HG03520 (cell line): ENCODE measurements at regions not wholly inside any gene's neighbourhood (a gene's known extent, or its start where the extent isn't known, plus 50 kb on each side); places are given as distances from the start of the nearest gene placed in this dataset.

Experiments
- ATAC-seq: cut with Tn5 transposase; IDR thresholded peaks from one replicate; pipeline ENCODE4 v1.9.1; 2021; ENCODE audit warnings: mild to moderate bottlenecking, moderate library complexity; ENCODE audit not compliant: unreplicated experiment

DNA sequence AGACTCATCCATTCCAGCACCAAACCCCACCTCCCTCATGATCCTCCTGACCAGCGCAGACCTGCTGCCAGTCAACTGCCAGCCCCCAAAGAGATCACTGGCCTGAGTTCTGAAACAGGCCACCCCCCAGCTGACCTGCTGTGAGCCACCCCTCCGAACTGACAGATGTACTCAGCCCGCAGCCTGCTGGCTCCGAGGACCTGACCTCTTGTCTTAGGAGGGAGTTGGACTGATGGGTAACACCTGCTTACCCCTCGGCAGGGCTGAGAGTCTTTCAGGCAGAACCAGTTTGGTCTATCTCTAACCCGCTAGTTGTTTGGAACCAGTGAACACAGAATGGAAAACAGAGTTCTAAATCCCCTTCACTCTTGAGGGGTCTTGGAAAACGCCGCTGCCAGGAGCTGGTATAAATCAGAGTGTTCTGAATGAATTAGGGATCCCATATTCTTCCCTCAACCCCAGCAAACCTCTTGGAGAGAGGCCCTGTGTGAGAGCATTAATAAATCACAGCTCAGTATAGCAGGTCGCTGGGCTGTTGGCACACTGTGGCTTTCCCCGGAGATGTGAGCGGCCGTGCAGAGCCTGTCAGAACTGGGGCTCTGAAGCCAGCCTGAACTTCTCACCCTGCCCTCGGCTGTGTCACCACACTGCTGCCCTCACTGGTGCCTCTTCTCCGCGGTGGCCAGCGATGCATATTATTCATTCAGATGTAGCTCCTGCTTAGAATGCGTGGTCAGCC, 165.1 kb upstream of the NCAM1 start:
- no peak for ATAC-seq

DNA sequence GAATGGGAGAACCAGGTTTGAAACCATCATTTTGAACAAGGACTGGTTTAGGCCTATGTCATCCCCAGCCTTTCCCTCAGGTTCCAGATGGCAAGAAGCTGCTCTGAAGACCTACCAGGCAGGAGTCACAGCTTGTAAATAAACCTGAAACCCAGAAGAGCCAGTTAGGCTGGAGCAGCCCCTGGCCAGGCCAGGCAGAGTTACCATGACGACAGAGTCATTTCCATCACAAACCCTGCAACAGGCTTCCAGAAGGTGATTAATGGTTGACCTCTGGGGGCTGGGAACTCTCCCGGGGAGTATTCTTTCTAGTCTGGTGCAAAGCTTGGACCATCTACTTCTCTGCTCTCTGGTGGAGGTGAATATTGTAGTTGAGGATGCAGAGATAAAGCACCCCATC, 164.1 kb upstream of the NCAM1 start:
- ATAC-seq: no peak

DNA sequence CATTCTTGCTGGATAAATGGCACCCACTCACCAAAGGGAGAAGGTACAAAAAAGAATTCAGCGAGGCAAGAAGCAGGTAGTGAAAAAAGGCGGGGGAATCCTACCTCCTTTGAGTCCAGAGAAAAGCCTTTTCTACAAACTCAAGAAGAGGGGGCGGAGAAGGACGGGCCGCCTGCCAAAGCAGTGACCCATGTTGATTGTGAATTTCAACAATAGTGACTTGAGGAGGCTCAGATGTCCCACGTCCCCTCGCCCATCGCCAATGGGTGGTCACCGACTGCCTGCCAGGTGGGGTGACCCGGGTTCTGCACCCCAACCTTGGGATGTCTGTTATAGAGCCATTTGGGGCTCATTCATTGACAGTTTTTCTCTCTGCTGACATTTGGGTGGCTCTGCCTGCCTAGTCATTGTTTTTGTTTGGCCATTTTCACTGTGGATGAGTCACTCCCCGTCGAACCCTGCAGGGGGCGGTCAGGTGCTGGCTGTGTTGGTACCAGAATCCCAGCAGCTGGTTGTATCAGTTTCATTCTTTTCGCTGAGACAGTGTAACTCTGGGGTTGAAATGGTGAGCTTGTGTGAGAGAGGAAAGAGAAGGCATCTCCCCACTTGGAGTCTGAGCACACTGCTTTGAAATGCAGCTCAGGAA, 163.4 kb upstream of the NCAM1 start:
- ATAC-seq: peak; percentile 72

DNA sequence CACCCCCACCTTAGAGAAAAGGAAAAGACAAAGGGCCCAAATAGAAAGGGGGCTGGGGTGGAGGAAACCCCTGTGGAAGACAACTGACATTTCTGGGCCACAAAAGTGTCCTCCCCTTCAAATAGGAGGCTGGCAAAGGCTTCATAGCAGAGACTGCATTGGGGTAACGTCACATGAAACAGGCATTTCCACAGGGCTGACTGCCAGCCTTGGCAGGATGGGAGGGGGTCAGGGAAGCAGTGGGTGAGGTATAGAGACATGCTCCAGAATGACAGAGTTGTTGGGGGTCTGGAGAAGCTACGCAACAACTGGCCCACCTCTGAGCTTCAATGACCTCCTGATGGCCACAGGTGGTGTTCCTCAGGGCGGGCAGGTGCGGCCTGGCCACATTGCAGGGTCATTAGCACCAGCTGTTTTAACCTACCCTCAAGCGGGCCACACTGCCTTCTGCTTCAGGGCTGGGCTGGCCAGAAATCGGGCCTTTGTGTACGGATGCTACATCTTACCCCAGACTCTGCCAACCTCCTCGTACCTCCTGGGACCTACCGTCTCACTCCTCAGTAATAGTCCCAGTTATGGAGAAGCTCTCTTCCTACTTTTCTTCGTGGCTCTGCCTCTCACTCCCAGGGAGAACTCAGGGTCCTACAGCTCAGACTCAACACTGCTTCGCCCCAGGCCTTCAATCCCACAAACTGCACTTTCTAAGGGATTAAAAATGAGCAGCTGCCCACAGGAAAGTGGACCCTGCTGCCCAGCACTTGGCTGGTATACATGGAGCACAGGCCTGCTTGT, 160.0 kb upstream of the NCAM1 start:
- no peak for ATAC-seq

DNA sequence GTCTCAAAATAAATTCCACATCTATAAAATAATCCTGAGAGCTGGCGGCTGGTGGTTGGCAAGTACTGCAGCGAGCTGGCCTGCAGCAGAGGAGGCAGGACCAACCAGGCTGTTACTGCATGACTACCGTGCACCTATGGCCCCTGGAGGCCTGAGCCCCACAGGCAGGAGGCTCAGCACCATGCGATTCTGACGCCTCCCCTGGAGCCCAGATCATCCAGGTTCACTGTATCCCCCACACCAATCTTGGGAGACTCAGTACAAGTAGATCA, 159.5 kb upstream of the NCAM1 start:
- no peak for ATAC-seq

DNA sequence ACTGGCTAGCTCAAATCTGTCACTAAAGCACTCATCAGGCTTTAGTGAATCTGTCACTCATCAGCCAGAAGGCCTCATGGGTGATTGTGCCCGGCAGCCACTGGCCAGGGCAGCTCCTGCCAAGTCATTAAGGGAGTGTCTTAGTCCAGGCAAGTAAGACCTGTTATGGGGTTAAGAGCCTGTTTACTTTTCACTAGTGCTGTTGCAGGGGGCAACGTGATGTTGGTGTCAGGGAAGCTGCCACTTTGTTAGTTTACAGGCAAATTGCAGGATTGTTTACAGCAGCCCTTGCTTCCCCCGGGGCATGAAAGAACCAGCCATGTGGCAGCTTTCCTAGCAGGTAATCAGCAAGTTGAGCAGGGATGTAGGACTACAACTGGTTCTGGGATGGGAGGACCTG, 155.6 kb upstream of the NCAM1 start:
- no peak for ATAC-seq

DNA sequence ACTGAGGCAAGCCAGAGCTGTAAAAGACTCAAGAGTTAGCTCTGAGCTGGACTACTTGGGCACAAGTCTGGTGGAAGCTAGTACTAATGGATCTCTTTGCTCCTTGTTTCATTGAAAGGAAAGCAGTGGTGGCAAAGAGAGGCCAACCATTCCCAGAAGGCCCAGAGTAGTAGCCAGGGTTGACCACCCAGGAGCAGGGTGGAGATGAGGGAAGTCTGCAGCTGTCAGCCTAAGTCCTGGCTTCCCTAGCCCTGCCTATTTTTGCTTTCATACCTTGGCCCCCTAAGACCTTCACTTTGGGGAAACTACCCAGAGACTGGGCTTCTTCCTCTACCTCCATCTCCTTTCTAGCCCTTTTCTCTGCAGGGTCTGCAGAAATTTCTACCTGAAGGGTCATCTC, 155.0 kb upstream of the NCAM1 start:
- ATAC-seq: no peak

DNA sequence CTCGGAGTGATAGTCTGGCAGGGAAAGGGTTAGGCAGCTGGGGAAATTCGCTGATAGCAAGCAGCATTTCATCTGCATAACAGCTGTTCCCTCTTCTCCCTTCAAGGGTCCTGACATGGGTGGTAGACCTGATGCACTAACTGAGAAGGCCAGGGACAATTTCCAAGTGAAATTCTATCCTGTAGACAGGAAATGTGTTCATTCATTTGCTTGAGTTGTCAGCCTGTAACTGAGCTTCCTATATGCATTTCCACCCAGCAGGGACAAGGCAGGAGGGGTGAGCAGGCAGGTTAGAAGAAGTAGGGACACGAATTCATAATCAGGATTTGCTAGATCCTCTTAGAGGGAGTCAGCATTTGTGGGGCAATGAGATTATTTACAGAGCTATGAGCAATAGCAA, 154.3 kb upstream of the NCAM1 start:
- no peak for ATAC-seq

DNA sequence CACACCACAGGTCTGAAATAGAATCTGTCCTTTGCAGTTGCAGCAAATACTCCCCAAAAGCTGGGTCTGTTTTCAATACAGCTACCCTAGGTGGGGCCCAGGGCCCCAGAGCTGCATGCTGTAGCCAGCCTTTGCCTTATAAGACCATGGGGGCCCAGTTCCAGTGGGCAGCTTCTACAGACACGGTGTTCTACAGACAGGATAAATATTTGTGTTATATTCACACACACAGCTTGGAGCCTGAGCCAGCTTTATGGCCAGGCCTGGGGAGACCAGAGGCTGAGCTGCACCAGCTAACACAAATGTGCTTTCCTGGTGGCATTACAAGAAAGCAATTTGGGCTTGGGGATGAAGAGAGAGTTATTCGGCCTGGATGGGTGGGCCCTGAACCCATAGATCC, 151.8 kb upstream of the NCAM1 start:
- ATAC-seq: no peak

DNA sequence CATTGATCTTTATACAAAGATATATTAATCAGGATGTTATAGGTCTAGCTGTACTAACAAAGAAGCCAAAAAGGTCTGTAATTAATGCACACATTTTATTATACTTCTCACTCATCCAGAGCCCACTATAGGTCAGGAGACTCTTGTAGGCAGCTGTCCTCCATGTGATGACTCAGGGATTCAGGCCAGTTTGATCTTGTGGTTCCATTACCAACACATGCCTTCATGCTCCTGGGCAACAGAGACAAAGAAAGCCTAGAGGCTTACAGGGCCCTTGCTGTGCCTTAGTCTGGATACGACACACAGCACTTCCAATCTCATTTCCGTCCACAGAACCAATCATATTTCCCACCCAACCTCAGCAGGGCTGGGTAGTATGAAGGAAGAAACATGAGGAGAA, 150.3 kb upstream of the NCAM1 start:
- no peak for ATAC-seq

DNA sequence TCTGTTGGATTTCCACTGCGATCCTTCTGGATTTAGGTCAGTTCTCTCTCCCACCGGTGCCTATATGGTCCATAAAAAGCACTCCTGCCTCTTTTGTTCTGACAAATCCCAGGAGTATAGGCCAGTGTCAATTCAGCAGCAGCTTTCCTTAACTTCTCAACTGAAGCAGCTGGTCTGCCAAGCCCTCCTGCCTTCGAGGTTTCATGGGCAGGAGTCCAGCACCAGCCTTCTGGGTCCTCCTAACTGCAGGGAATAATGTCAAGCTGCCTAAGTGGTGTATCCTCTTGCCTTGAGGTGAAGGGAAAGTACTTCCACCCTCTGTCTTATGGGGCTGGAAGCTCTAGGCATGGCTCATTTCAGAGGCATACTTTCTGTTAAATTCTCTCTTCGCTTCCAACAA, 149.4 kb upstream of the NCAM1 start:
- no peak for ATAC-seq

DNA sequence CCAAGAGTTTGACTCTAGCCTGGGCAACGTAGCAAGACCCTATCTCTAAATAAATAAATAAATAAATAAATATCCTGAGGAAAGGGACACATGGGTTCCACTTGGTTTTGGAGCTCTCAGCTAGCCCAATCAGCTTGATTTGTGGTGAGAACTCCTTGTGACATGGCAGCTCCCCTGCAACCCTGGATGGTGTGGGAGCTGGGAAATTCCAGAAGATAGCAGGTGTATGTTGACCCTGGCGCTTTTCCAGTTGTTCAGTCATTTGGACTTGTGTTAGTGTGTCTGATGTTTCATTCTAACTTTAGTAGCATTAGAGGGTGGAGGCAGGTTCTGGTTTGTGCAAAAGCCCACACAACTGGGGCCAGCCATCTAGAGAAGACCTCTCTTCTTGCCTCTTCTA, 148.5 kb upstream of the NCAM1 start:
- ATAC-seq: no peak

DNA sequence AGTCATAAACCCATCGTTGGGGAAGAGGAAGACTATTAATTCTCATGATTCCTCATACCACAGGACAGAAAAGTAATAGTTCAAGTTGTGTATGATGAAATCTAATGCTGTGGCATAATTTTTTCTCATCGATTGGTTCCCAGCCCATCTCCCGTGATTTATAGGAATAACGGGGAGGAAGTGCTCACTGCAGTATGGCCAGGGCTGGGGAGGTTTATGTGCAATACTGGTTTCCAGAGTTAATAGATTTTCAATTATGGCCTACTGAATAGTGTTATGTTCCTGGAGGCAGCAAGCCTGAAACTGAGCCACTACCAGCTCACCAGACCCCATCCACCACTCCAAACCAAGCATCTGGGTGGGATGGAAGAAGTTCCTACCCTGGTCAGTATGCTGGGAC, 147.1 kb upstream of the NCAM1 start:
- no peak for ATAC-seq

DNA sequence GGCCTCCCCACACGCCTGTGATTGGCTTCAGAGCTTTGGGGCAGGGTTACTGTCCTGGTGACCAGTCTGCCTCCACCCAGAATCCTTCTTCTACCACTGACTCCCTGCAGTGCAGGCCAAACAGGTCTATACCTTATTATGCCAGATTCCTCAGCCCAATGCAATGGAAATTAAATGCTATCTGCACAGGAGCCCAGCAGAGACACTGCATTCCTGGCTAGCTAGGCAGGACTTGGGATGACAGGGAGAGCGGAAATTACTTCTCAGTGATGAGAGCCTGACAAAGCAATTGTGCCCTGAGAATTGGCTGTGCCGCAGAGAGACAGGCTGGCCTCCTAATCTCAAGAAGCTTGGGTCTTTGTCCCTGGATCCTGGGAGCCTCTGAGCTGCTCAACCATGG, 143.8 kb upstream of the NCAM1 start:
- no peak for ATAC-seq

DNA sequence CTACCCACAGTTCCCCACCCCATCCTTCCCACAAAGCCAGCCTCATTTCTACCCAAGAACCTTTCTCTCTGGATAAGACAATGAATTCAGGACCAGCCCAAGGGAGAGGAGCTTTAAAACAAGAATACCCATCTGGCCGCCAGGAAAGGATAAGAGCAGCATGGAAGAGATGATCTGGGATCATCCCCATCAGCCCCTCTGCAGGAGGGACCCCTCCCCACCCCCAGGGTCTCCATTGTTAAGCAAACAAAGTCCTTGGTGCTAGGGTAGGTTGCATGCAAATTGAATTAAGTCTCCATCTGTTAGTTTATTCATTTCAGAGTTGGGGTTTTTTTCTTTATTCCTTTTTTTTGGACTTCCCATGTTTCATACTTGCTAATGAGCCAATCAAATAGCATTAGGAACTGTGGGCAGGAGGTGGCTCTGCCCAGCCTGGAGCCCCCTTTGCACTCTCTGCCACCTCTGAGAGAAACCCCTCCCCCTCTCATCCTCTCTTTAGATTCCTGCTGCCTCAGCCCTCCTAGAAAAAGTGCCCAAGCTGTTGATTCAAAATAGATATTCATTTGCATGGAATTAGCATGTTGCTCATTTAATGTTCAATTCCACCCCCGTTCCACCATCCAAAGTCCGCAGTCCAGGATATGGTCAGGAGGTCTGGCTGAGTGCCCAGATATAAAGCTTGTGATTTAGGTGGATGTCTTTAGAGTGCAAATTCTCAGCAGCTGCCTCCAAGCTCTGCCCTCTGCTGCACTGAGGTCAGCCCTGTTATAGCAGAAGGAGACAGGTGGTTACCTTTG, 138.5 kb upstream of the NCAM1 start:
- no peak for ATAC-seq

DNA sequence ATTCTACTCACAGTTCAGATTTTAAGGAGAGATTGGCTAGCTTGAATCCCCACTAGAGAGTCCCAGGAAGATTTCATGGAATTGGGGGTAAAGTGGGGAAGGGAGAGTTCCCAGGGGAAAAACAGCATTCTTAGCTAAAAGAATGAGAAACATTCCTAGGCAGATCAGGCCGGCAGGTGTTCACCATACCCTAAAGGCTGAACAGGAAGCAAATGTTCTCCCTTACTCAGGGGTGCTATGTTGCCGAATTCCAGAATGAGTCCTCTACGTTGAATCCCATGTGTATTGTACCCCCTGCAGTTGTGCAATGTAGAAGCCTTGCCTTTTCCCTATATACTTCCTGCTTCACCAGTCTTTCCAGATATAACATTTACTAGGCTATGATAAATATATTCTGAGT, 135.2 kb upstream of the NCAM1 start:
- ATAC-seq: no peak

DNA sequence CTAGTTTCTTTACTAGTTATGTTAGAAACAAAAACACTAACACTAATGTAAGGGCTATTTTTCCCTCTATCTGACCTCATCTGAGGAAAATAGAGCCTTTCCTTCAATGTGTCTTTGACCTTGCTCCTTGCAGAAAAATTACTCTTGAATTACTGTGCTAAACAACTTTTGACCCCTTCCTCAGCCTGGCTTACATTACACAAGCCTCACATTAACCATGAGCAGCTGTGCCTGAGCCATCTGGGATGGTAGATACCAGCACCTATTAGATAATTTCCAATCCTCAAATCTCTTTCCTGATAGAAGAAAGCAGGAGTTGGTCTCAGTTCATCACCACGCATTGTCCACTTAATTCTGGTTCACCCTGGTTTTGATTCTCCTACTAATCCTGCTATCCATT, 134.4 kb upstream of the NCAM1 start:
- no peak for ATAC-seq

DNA sequence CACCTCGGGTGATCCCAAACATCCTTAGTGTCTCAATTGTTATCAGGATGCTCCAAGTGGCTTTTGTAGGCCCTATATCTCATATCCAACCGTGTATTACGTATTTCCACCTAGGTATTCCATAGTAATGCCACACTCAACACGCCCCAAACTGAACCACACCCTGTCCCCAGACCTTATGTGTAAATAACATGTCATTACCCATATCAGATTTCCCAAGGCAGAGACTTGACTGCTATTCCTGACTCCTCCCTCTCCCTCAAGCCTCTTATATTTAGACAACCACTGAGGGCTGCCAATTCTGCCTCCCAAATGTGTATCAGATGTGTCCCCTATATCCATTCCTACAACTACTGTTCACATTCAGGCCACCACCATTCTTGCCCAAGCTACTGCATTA, 132.8 kb upstream of the NCAM1 start:
- ATAC-seq: no peak

DNA sequence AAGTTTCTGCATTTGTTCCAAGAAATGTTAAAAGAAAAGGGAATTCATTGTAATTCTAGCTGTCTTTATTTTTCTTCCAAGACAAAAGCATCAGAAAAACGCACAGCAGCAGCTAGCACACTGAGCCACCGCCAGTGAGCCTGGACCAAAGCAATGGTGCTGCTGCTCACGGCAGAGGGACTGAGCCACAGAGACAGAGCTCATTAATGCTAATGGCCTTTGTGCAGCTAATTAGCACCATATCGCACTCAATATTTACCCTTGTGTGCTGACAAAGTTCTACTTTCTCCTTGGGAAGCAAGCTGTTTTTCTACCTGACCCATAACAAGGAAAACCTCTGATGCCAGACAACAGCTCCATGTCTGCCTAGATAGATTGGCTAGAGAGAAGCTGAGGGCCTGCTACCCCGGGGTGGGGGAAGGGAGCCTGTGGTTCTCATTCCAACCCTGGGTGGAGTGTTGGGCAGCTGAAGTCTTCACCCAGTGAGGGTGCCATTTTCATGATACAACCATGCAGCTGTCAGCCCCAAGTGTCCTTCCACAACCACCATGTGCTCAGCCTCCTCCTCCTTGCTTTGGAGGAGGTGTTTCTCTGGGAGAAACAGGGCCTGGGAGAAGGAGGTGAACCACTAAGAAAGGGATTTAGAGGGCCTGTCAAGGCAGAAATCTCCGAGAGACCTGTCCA, 131.1 kb upstream of the NCAM1 start:
- no peak for ATAC-seq

DNA sequence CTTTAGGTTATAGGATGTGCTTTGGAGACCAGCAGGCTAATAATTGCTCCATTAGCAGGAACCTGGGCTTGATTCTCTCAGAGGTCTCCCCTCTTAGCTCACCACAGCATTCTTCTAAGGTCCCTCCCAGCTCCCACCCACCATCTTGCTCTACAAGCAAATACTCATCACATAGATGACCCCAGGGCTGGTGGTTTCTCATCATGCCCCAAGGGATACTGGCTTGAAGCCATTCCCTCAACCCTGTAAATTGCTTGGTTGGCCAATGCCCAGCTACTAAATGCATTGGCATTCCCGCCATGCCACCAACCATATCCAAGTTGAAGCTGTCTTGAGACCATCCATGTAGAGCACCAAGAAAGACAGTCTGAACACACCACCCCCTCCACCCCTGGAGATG, 130.2 kb upstream of the NCAM1 start:
- no peak for ATAC-seq
